ENCODE measurements at regions not wholly inside any gene's neighbourhood (a gene's known extent, or its start where the extent isn't known, plus 50 kb on each side); places are given as distances from the start of the nearest gene placed in this dataset.

- DNase-seq (ENCODE audit: low read depth): no peak
- no peak overlapping the region for H3K4me3 ChIP-seq (ENCODE audit: control insufficient read depth, low read depth, low read length)
- no peak for TF ChIP-seq CTCF (conservative IDR thresholded peaks at IDR 0.05; ENCODE audit: control insufficient read depth, insufficient read depth, low read depth, low read length)
Measured at GRCh38 chr6:9647071-9647445, 767.8 kb downstream of the TFAP2A start.

- DNase-seq (ENCODE audit: low read depth): no peak
- H3K4me3 ChIP-seq (ENCODE audit: control insufficient read depth, low read depth, low read length): no peak overlapping the region
- TF ChIP-seq CTCF (conservative IDR thresholded peaks at IDR 0.05; ENCODE audit: control insufficient read depth, insufficient read depth, low read depth, low read length): no peak
Measured at GRCh38 chr6:9646342-9647070, 768.4 kb downstream of the TFAP2A start.

GRCh38 chr6:9638861-9639260, 776.0 kb downstream of the TFAP2A start:
- DNase-seq (ENCODE audit: low read depth): no peak
- TF ChIP-seq CTCF (conservative IDR thresholded peaks at IDR 0.05; ENCODE audit: control insufficient read depth, insufficient read depth, low read depth, low read length): no peak
- no peak overlapping the region for H3K4me3 ChIP-seq (ENCODE audit: control insufficient read depth, low read depth, low read length)

GRCh38 chr6:9634776-9635175, 780.1 kb downstream of the TFAP2A start:
- no peak for DNase-seq (ENCODE audit: low read depth)
- no peak overlapping the region for H3K4me3 ChIP-seq (ENCODE audit: control insufficient read depth, low read depth, low read length)
- TF ChIP-seq CTCF (conservative IDR thresholded peaks at IDR 0.05; ENCODE audit: control insufficient read depth, insufficient read depth, low read depth, low read length): no peak

GRCh38 chr6:9632026-9632425, 782.8 kb downstream of the TFAP2A start:
- no peak for TF ChIP-seq CTCF (conservative IDR thresholded peaks at IDR 0.05; ENCODE audit: control insufficient read depth, insufficient read depth, low read depth, low read length)
- DNase-seq (ENCODE audit: low read depth): no peak
- H3K4me3 ChIP-seq (ENCODE audit: control insufficient read depth, low read depth, low read length): no peak overlapping the region

- no peak overlapping the region for H3K4me3 ChIP-seq (ENCODE audit: control insufficient read depth, low read depth, low read length)
- DNase-seq (ENCODE audit: low read depth): no peak
- no peak for TF ChIP-seq CTCF (conservative IDR thresholded peaks at IDR 0.05; ENCODE audit: control insufficient read depth, insufficient read depth, low read depth, low read length)
Measured at GRCh38 chr6:9628819-9629218, 786.1 kb downstream of the TFAP2A start.

- TF ChIP-seq CTCF (conservative IDR thresholded peaks at IDR 0.05; ENCODE audit: control insufficient read depth, insufficient read depth, low read depth, low read length): no peak
- no peak for DNase-seq (ENCODE audit: low read depth)
- no peak overlapping the region for H3K4me3 ChIP-seq (ENCODE audit: control insufficient read depth, low read depth, low read length)
Measured at GRCh38 chr6:9627916-9628315, 787.0 kb downstream of the TFAP2A start.
